DND-41 (cell line): ENCODE measurements at regions not wholly inside any gene's neighbourhood (a gene's known extent, or its start where the extent isn't known, plus 50 kb on each side); places are given as distances from the start of the nearest gene placed in this dataset.

Experiments used
- EZH2 ChIP-seq: IDR thresholded peaks from 3 replicates; pipeline ENCODE4 v1.6.1; 2012; ENCODE audit warnings: borderline replicate concordance, low read depth, mild to moderate bottlenecking, moderate library complexity, low read length, inconsistent platforms; ENCODE audit not compliant: severe bottlenecking
- TF ChIP-seq, protein P1 (sequence below): IDR thresholded peaks from 2 replicates; pipeline ENCODE4 v1.5.1; 2012; ENCODE audit warnings: borderline replicate concordance, low read length, moderate library complexity, mild to moderate bottlenecking; ENCODE audit not compliant: poor library complexity, severe bottlenecking; ENCODE audit errors: extremely low read depth

DNA sequence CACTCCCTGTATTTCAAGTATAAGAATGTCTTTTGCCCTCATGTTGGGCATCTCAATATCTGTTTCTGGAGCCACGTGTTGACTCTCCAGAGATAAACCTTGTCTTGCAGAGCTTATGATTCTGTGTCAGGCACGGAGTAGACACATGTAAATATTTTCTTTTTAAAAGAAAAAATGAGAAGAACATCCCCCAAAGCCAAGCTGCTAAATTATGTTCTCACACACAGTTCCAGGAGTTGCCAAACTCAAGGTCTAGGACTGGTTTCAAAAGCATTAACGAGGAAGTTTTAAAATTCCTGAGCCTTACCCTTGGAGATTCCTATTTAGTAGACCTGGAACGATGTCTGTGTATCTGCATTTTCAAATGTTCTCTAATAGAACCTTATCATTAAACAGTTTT is 1228.3 kb upstream of the WWC1 start:
- TF ChIP-seq, protein P1, sequence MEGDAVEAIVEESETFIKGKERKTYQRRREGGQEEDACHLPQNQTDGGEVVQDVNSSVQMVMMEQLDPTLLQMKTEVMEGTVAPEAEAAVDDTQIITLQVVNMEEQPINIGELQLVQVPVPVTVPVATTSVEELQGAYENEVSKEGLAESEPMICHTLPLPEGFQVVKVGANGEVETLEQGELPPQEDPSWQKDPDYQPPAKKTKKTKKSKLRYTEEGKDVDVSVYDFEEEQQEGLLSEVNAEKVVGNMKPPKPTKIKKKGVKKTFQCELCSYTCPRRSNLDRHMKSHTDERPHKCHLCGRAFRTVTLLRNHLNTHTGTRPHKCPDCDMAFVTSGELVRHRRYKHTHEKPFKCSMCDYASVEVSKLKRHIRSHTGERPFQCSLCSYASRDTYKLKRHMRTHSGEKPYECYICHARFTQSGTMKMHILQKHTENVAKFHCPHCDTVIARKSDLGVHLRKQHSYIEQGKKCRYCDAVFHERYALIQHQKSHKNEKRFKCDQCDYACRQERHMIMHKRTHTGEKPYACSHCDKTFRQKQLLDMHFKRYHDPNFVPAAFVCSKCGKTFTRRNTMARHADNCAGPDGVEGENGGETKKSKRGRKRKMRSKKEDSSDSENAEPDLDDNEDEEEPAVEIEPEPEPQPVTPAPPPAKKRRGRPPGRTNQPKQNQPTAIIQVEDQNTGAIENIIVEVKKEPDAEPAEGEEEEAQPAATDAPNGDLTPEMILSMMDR, result no peak
- no peak for TF ChIP-seq EZH2
